GM19035 (cell line): ENCODE measurements at regions not wholly inside any gene's neighbourhood (a gene's known extent, or its start where the extent isn't known, plus 50 kb on each side); places are given as distances from the start of the nearest gene placed in this dataset.
"Not testable (repeated sequence)": the region's sequence is repeated elsewhere in the genome, so short reads cannot be mapped to it uniquely, and the experiment has no call there.

Source experiments
- ATAC-seq: cut with Tn5 transposase; IDR thresholded peaks from one replicate; pipeline ENCODE4 v1.9.1; 2021; ENCODE audit not compliant: unreplicated experiment

DNA sequence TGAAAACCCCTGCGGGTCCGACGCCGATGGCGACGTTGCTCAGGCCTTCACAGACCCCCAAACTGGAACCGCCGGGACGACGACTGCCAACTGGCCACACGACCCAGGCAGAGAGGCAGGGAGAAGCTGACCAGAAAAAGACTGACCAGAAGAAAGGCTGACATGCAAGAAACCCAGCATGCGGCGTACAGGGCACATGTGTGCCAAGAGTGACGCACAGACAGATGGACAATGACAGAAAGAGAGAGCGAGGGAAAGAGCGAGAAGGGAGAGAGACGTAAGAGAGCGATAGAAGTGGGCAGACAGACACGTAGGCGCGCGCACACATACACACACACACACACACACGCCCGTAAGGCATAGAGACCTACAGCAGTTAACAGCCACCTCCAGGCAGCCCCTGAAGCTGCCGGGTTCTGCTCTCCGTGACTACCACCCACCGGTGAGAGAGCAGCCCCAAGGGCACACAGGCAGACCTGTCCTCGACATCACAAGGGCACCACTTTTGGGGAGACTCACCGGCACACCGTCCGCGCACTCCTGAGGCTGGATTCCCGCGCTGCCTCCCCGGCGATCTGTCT is 67.2 kb upstream of the ZNF527 start:
- ATAC-seq = no peak

GRCh38 chr19:37304190-37304883 is 66.6 kb upstream of the ZNF527 start:
- no peak for ATAC-seq

DNA sequence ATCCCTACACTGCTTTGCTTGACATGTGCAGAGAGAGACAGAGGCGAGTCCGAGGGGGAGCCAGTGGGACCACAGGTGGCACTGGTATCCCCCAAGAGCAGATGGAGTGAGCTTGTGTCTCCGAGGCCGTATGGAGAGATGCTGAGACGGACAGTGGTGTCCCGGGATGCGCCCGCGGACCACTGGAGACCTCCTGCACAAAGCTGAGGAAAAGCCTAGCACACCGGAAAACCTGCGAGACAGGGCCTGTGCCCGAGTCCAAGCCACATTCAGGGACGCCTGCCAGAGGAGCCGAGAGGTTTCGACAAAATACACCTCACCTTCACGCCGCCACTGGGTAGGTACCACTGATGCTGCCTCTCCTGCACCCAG is 66.0 kb upstream of the ZNF527 start:
- no peak for ATAC-seq

GRCh38 chr19:37306383-37306963 is 64.4 kb upstream of the ZNF527 start:
- ATAC-seq = no peak

GRCh38 chr19:37309834-37310575 is 60.9 kb upstream of the ZNF527 start:
- ATAC-seq = no peak

DNA sequence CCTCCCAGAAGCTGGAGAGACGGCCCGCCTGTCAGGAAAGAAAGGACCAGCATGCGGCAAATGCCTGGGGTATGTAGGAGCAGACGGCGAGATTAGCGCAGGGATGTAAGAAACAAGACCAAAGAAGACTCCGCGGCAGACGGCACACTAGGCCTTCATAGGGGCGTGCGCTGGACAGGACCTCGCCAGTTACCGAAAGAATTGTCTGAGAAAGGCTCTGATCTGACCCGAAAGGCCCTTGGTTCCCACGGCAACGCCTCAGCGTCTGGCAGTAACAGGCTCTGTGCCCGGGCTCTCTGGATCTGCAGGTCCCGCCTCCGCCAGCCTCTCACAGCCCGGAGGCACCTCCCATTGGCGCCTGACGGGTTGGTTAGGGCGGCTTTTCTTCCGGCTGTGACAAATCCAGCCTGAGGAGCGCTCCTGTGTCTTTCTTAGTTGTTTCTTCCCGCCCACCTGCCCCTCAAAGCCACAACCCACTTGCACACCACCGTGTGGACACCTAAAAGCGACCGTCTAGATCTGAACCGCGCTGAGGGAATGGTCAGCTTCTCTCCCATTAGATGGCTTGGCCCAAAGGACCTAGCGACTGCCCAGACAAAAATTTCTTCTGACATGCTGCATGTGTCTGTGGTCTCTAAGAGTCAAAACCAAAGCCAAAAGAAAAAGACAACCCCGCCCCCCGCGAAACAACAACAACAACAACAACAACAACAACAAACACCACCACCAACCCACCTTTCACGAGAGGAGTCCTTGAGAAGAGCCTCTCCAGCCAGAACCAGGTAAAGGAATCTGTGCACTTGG is 58.2 kb upstream of the ZNF527 start:
- not testable (repeated sequence) for ATAC-seq

DNA sequence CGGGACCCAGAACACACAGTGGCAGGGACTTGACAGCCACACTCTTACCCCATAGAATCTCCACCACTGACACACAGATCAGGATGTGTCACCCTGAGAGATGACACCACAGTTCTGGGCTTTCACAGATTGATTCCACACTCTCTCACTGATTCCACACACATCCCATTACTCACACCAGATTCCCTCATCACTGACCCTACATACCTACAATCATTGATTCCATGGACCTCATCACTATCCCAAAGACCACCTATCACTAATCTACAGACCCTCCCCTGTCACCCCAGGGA is 57.6 kb upstream of the ZNF527 start:
- no peak for ATAC-seq

GRCh38 chr19:37317403-37318209 is 53.3 kb upstream of the ZNF527 start:
- ATAC-seq = peak; percentile 99

GRCh38 chr19:37320988-37321387 is 49.9 kb upstream of the ZNF527 start:
- ATAC-seq = not testable (repeated sequence)
